IMR-90 (cell line): ENCODE measurements at regions not wholly inside any gene's neighbourhood (a gene's known extent, or its start where the extent isn't known, plus 50 kb on each side); places are given as distances from the start of the nearest gene placed in this dataset.

Experiments
- ATAC-seq: fragments of 200-7000 bp; cut with Tn5 transposase; 2 replicates; pipeline ENCODE4 v1.9.1; 2020; ENCODE audit warnings: low read depth, mild to moderate bottlenecking, moderate library complexity
- BruUV-seq: library from RNA; stranded (reverse); fragments of 400-500 nt; replicated peaks from 2 replicates; lab custom pipeline; 2021; lab: Mats Ljungman, UMichigan
- CTCF ChIA-PET: fragments of 300-600 bp; formaldehyde crosslinking; extraction: SDS; loops from one replicate; lab custom pipeline; 2021; ENCODE audit warnings: antibody characterized with exemption; lab: Yijun Ruan, JAX
- POLR2A ChIA-PET: fragments of 300-600 bp; sonication (Branson Sonifier 250); formaldehyde crosslinking; loops from one replicate; lab custom pipeline; 2022; ENCODE audit warnings: antibody characterized with exemption; ENCODE audit not compliant: unreplicated experiment; lab: Charles Lee
- DNase-seq: peaks from one replicate; pipeline ENCODE4 v3.0.0; 2013
- H2AFZ ChIP-seq: replicated peaks from 2 replicates; pipeline ENCODE3; 2013; ENCODE audit warnings: low read length, mild to moderate bottlenecking; ENCODE audit not compliant: poor library complexity
- H2AK5ac ChIP-seq: 2 replicates; pipeline ENCODE4 v1.6.1; 2013; ENCODE audit warnings: low read depth, low read length, inconsistent platforms
- H2AK9ac ChIP-seq: replicated peaks from 2 replicates; pipeline ENCODE3; 2013; ENCODE audit warnings: mild to moderate bottlenecking, low read depth, low read length, moderate library complexity; ENCODE audit not compliant: poor library complexity
- H2BK120ac ChIP-seq: 2 replicates; pipeline ENCODE4 v1.6.1; 2013; ENCODE audit warnings: low read depth, low read length, inconsistent platforms
- H2BK15ac ChIP-seq: 3 replicates; pipeline ENCODE4 v1.6.1; 2013; ENCODE audit warnings: low read depth, low read length, inconsistent platforms
- H2BK20ac ChIP-seq: 2 replicates; pipeline ENCODE4 v1.6.1; 2013; ENCODE audit warnings: low read depth, mild to moderate bottlenecking, inconsistent platforms, low read length, moderate library complexity
- H2BK5ac ChIP-seq: 2 replicates; pipeline ENCODE4 v1.6.1; 2013; ENCODE audit warnings: mild to moderate bottlenecking, low read depth, low read length, inconsistent platforms; ENCODE audit not compliant: poor library complexity, severe bottlenecking
- H3K14ac ChIP-seq: replicated peaks from 2 replicates; pipeline ENCODE4 v1.6.1; 2013; ENCODE audit warnings: low read depth, low read length, inconsistent platforms
- H3K18ac ChIP-seq: 2 replicates; pipeline ENCODE4 v1.6.1; 2013; ENCODE audit warnings: low read depth, low read length, control low read depth
- H3K23ac ChIP-seq: 2 replicates; pipeline ENCODE4 v1.6.1; 2013; ENCODE audit warnings: low read depth, low read length, inconsistent platforms
- H3K27ac ChIP-seq: 2 replicates; pipeline ENCODE4 v1.5.1; 2013; ENCODE audit warnings: mild to moderate bottlenecking, control low read depth, low read length; ENCODE audit not compliant: insufficient read depth
- H3K27me3 ChIP-seq: 2 replicates; pipeline ENCODE4 v1.6.1; 2013; ENCODE audit warnings: low read length; ENCODE audit not compliant: control insufficient read depth, insufficient read depth
- H3K36me3 ChIP-seq: 2 replicates; pipeline ENCODE4 v1.6.1; 2013; ENCODE audit warnings: low read length, mixed read lengths; ENCODE audit not compliant: control insufficient read depth, insufficient read depth
- H3K4ac ChIP-seq: 2 replicates; pipeline ENCODE4 v1.6.1; 2013; ENCODE audit warnings: low read depth, low read length, inconsistent platforms
- H3K4me1 ChIP-seq: 2 replicates; pipeline ENCODE4 v1.6.1; 2013; ENCODE audit warnings: low read length, mixed read lengths; ENCODE audit not compliant: control insufficient read depth, insufficient read depth
- H3K4me2 ChIP-seq: 2 replicates; pipeline ENCODE4 v1.6.1; 2013; ENCODE audit warnings: low read depth, mild to moderate bottlenecking, control low read depth, low read length, moderate library complexity
- H3K4me3 ChIP-seq: 2 replicates; pipeline ENCODE4 v1.5.1; 2013; ENCODE audit warnings: low read depth, mild to moderate bottlenecking, control low read depth, low read length, moderate library complexity; ENCODE audit not compliant: insufficient read depth
- H3K56ac ChIP-seq: 2 replicates; pipeline ENCODE4 v1.6.1; 2013; ENCODE audit warnings: low read length, inconsistent platforms; ENCODE audit not compliant: insufficient read depth; ENCODE audit errors: extremely low read depth
- H3K79me1 ChIP-seq, 2 experiments: 2 replicates each; pipeline ENCODE4 v1.6.1; 2013; ENCODE audit warnings: low read length in 2 of 2, inconsistent platforms in 1 of 2, low read depth in 1 of 2
- H3K9ac ChIP-seq: 2 replicates; pipeline ENCODE4 v1.6.1; 2013; ENCODE audit warnings: low read depth, low read length, control low read depth
- H3K9me1 ChIP-seq: 2 replicates; pipeline ENCODE4 v1.6.1; 2013; ENCODE audit warnings: low read length, inconsistent platforms; ENCODE audit not compliant: insufficient read depth
- H3K9me3 ChIP-seq: 2 replicates; pipeline ENCODE4 v1.6.1; 2013; ENCODE audit warnings: low read length; ENCODE audit not compliant: control insufficient read depth, insufficient read depth
- H4K20me1 ChIP-seq: 2 replicates; pipeline ENCODE4 v1.6.1; 2013; ENCODE audit warnings: low read length, inconsistent platforms; ENCODE audit not compliant: insufficient read depth
- H4K5ac ChIP-seq: 2 replicates; pipeline ENCODE4 v1.6.1; 2013; ENCODE audit warnings: mild to moderate bottlenecking, low read depth, low read length, control low read depth
- H4K8ac ChIP-seq, 2 experiments: 2 replicates each; pipeline ENCODE4 v1.6.1; 2013; ENCODE audit warnings: low read depth in 2 of 2, low read length in 2 of 2, control low read depth in 1 of 2, inconsistent platforms in 1 of 2
- H4K91ac ChIP-seq: 2 replicates; pipeline ENCODE4 v1.6.1; 2013; ENCODE audit warnings: low read depth, low read length, inconsistent platforms; ENCODE audit not compliant: insufficient read depth
- BHLHE40 ChIP-seq: fragments of 150-350 bp; IDR thresholded peaks from 2 replicates; pipeline ENCODE4 v1.6.1; 2016; ENCODE audit warnings: mild to moderate bottlenecking, low read depth, low read length
- CEBPB ChIP-seq: IDR thresholded peaks from 2 replicates; pipeline ENCODE4 v1.6.1; 2012; ENCODE audit warnings: low read depth, low read length, improper control_type of control experiment
- CHD1 ChIP-seq: IDR thresholded peaks from 2 replicates; pipeline ENCODE4 v1.6.1; 2012; ENCODE audit warnings: low read depth, low read length, improper control_type of control experiment
- FOS ChIP-seq: fragments of 150-350 bp; IDR thresholded peaks from 2 replicates; pipeline ENCODE4 v1.6.1; 2016; ENCODE audit warnings: low read depth, low read length
- MAFK ChIP-seq: IDR thresholded peaks from 2 replicates; pipeline ENCODE4 v1.6.1; 2012; ENCODE audit warnings: low read depth, low read length, improper control_type of control experiment
- MAZ ChIP-seq: IDR thresholded peaks from 2 replicates; pipeline ENCODE4 v1.6.1; 2012; ENCODE audit warnings: low read depth, mild to moderate bottlenecking, low read length, improper control_type of control experiment, moderate library complexity, borderline replicate concordance
- MXI1 ChIP-seq: IDR thresholded peaks from 2 replicates; pipeline ENCODE4 v1.6.1; 2012; ENCODE audit warnings: low read depth, mild to moderate bottlenecking, low read length, moderate library complexity, borderline replicate concordance
- NFE2L2 ChIP-seq: fragments of 150-350 bp; IDR thresholded peaks from 2 replicates; pipeline ENCODE4 v1.6.1; 2016; ENCODE audit warnings: low read depth, mild to moderate bottlenecking, low read length
- POLR2A ChIP-seq: IDR thresholded peaks from 2 replicates; pipeline ENCODE4 v1.6.1; 2012; ENCODE audit warnings: mild to moderate bottlenecking, low read depth, low read length
- RAD21 ChIP-seq: IDR thresholded peaks from 2 replicates; pipeline ENCODE4 v1.6.1; 2012; ENCODE audit warnings: low read length, improper control_type of control experiment
- RCOR1 ChIP-seq: IDR thresholded peaks from 2 replicates; pipeline ENCODE4 v1.6.1; 2012; ENCODE audit warnings: mild to moderate bottlenecking, low read length, improper control_type of control experiment; ENCODE audit not compliant: insufficient replicate concordance
- RFX5 ChIP-seq: IDR thresholded peaks from 2 replicates; pipeline ENCODE4 v1.8.0; 2012; ENCODE audit warnings: low read depth, mild to moderate bottlenecking, low read length, moderate library complexity
- SMC3 ChIP-seq: fragments of 150-350 bp; IDR thresholded peaks from 2 replicates; pipeline ENCODE4 v1.6.1; 2016; ENCODE audit warnings: low read depth, mild to moderate bottlenecking, antibody characterized with exemption, low read length, moderate library complexity
- WGBS, 2 experiments: methylation state at CpG; one replicate each; pipeline versions ENCODE4 v1.1.5 to v1.1.7; 2013; ENCODE audit warnings: missing lambda C conversion rate in 2 of 2; ENCODE audit not compliant: insufficient read length in 1 of 2; ENCODE audit errors: extremely low coverage in 2 of 2; 5-methylcytosine and 5-hydroxymethylcytosine counted together
- dilution Hi-C: fragments of 300-500 bp; cut with HindIII; formaldehyde crosslinking; loops from one replicate; pipeline ENCODE4 v1.14.3; 2018; ENCODE audit warnings: low sequenced_read_pairs; ENCODE audit not compliant: unreplicated experiment
- in situ Hi-C: fragments of 300-500 bp; cut with MboI; formaldehyde crosslinking; loops from 3 replicates; pipeline ENCODE4 v1.14.3; 2019; ENCODE audit warnings: low sequenced_read_pairs, inconsistent platforms, mixed read lengths
- intact Hi-C: fragments of 100-400 bp; cut with micrococcal nuclease; formaldehyde crosslinking; loops from 2 replicates; pipeline ENCODE4 v1.10.0; 2022
- TF ChIP-seq, protein P1 (sequence below): conservative IDR thresholded peaks from 2 replicates; pipeline ENCODE4 v1.5.1; 2012; ENCODE audit warnings: mild to moderate bottlenecking, low read depth, low read length, improper control_type of control experiment
- TF ChIP-seq, protein P2 (sequence below): fragments of 150-350 bp; IDR thresholded peaks from 2 replicates; pipeline ENCODE4 v1.6.1; 2017; ENCODE audit warnings: mild to moderate bottlenecking, antibody characterized with exemption, low read length, low read depth
- TF ChIP-seq, protein P3 (sequence below): fragments of 150-350 bp; IDR thresholded peaks from 2 replicates; pipeline ENCODE4 v1.6.1; 2016; ENCODE audit warnings: low read depth, mild to moderate bottlenecking, low read length, moderate library complexity, borderline replicate concordance

DNA sequence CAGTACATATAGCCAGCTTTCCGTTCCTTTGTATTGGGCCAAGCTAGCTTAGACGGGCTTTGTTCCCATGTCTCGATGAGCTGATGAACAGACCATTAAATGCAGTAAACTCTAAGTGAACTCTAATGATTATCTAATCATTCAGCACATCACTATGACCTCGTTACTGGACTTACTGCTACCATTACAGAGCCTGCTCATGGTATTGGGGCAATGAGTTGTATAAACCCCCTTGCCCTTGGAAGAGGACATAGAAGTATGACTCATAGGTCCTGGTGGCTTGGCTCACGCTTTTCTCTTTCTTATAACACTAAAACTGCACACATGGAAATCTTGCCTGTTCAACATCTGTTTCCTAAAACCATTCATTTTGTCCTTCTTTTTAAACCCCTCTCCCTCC lies 93.6 kb upstream of the DYNLRB2 start:
- 62% methylated on average over 2 of the region's 5 CpGs; no CpG with 5 or more reads in 1 of the 2 experiments for WGBS, 2 experiments
- ChIA-PET CTCF (no interaction called here), POLR2A (no interaction called here)
- in situ Hi-C loops = no loop called here
- no peak for TF ChIP-seq BHLHE40
- TF ChIP-seq SMC3 = no peak
- no peak for TF ChIP-seq RFX5
- TF ChIP-seq CEBPB = no peak
- no peak for TF ChIP-seq CHD1
- no peak for TF ChIP-seq FOS
- no peak for TF ChIP-seq MAZ
- no peak for TF ChIP-seq RAD21
- TF ChIP-seq, protein P1, sequence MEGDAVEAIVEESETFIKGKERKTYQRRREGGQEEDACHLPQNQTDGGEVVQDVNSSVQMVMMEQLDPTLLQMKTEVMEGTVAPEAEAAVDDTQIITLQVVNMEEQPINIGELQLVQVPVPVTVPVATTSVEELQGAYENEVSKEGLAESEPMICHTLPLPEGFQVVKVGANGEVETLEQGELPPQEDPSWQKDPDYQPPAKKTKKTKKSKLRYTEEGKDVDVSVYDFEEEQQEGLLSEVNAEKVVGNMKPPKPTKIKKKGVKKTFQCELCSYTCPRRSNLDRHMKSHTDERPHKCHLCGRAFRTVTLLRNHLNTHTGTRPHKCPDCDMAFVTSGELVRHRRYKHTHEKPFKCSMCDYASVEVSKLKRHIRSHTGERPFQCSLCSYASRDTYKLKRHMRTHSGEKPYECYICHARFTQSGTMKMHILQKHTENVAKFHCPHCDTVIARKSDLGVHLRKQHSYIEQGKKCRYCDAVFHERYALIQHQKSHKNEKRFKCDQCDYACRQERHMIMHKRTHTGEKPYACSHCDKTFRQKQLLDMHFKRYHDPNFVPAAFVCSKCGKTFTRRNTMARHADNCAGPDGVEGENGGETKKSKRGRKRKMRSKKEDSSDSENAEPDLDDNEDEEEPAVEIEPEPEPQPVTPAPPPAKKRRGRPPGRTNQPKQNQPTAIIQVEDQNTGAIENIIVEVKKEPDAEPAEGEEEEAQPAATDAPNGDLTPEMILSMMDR = no peak
- no peak for TF ChIP-seq MAFK
- TF ChIP-seq, protein P2, sequence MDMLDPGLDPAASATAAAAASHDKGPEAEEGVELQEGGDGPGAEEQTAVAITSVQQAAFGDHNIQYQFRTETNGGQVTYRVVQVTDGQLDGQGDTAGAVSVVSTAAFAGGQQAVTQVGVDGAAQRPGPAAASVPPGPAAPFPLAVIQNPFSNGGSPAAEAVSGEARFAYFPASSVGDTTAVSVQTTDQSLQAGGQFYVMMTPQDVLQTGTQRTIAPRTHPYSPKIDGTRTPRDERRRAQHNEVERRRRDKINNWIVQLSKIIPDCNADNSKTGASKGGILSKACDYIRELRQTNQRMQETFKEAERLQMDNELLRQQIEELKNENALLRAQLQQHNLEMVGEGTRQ = no peak
- TF ChIP-seq, protein P3, sequence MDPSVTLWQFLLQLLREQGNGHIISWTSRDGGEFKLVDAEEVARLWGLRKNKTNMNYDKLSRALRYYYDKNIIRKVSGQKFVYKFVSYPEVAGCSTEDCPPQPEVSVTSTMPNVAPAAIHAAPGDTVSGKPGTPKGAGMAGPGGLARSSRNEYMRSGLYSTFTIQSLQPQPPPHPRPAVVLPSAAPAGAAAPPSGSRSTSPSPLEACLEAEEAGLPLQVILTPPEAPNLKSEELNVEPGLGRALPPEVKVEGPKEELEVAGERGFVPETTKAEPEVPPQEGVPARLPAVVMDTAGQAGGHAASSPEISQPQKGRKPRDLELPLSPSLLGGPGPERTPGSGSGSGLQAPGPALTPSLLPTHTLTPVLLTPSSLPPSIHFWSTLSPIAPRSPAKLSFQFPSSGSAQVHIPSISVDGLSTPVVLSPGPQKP = no peak
- TF ChIP-seq MXI1 = no peak
- TF ChIP-seq RCOR1 = no peak
- TF ChIP-seq NFE2L2 = no peak
- TF ChIP-seq POLR2A = no peak
- Histone ChIP-seq H3K27me3 (no peaks in the 10 kb centered on the region), H3K27ac (no peak overlapping the region), H4K5ac (no peak overlapping the region), H2BK20ac (no peak overlapping the region), H3K9me3 (no peaks in the 10 kb centered on the region), H2BK5ac (no peak overlapping the region), H3K23ac (no peak overlapping the region), H2BK120ac (no peak overlapping the region), H3K36me3 (no peaks in the 10 kb centered on the region), H3K9me1 (no peaks in the 10 kb centered on the region), H3K18ac (no peak overlapping the region), H3K4me3 (no peak overlapping the region), H3K56ac (no peak overlapping the region), H4K20me1 (no peaks in the 10 kb centered on the region), H3K14ac (no peak overlapping the region), H3K4me2 (no peak overlapping the region), H3K4me1 (no peaks in the 10 kb centered on the region), H3K4ac (no peak overlapping the region), H2AFZ (no peak overlapping the region), H3K9ac (no peak overlapping the region), H2BK15ac (no peak overlapping the region), H4K8ac (no peak overlapping the region), H4K91ac (no peak overlapping the region), H2AK5ac (no peak overlapping the region), H2AK9ac (no peak overlapping the region), H3K79me1 (no peaks in the 10 kb centered on the region)
- no peak for DNase-seq
- no peak for ATAC-seq
- no TSS peak for BruUV-seq
- dilution Hi-C loops = no loop called here
- intact Hi-C loops = no loop called here
